Neural cell (in vitro differentiated cells): ENCODE measurements at regions not wholly inside any gene's neighbourhood (a gene's known extent, or its start where the extent isn't known, plus 50 kb on each side); places are given as distances from the start of the nearest gene placed in this dataset.

Experiments used
- H2AFZ ChIP-seq: fragments of 200-600, 300-800 bp; sonication (generic), shearing (Covaris generic); 2 replicates; pipeline ENCODE4 v1.6.0; 2014; ENCODE audit warnings: low read depth, mild to moderate bottlenecking, antibody characterized with exemption, low read length, moderate library complexity
- H3F3A ChIP-seq: fragments of 200-600 bp; shearing (Covaris generic); 2 replicates; pipeline ENCODE4 v1.6.1; 2016; ENCODE audit warnings: mild to moderate bottlenecking, moderate library complexity, mixed read lengths, antibody characterized with exemption, low read length; ENCODE audit not compliant: insufficient read depth, poor library complexity, severe bottlenecking
- H3K27ac ChIP-seq: fragments of 200-600, 300-800 bp; sonication (generic), shearing (Covaris generic); 2 replicates; pipeline ENCODE4 v1.5.1; 2014; ENCODE audit warnings: mild to moderate bottlenecking, low read length, moderate library complexity
- H3K27me3 ChIP-seq: fragments of 300-800, 200-600 bp; sonication (generic), shearing (Covaris generic); 2 replicates; pipeline ENCODE4 v1.6.0; 2014; ENCODE audit warnings: mild to moderate bottlenecking, low read depth, low read length, moderate library complexity; ENCODE audit not compliant: insufficient read depth
- H3K36me3 ChIP-seq: fragments of 300-800, 200-600 bp; sonication (generic), shearing (Covaris generic); 2 replicates; pipeline ENCODE4 v1.5.1; 2014; ENCODE audit warnings: mild to moderate bottlenecking, antibody characterized with exemption, low read length, moderate library complexity; ENCODE audit not compliant: insufficient read depth
- H3K4me2 ChIP-seq: fragments of 300-800, 200-600 bp; sonication (generic), shearing (Covaris generic); 2 replicates; pipeline ENCODE4 v1.6.0; 2014; ENCODE audit warnings: mild to moderate bottlenecking, low read length
- H3K4me3 ChIP-seq: fragments of 300-800, 200-600 bp; sonication (generic), shearing (Covaris generic); 2 replicates; pipeline ENCODE4 v1.5.1; 2014; ENCODE audit warnings: mild to moderate bottlenecking, low read length, moderate library complexity
- H3K79me2 ChIP-seq: fragments of 200-600 bp; shearing (Covaris generic); replicated peaks from 2 replicates; pipeline ENCODE4 v1.6.0; 2014; ENCODE audit warnings: mild to moderate bottlenecking, low read length, moderate library complexity; ENCODE audit not compliant: insufficient read depth
- H3K9ac ChIP-seq: fragments of 300-800, 200-600 bp; sonication (generic), shearing (Covaris generic); 2 replicates; pipeline ENCODE4 v1.6.1; 2016; ENCODE audit warnings: mild to moderate bottlenecking, low read length, mixed read lengths
- H3K9me2 ChIP-seq: fragments of 200-600 bp; shearing (Covaris generic); 2 replicates; pipeline ENCODE4 v1.6.1; 2016; ENCODE audit warnings: mild to moderate bottlenecking, low read length, mixed read lengths; ENCODE audit not compliant: insufficient read depth
- H3K9me3 ChIP-seq: fragments of 200-600, 300-800 bp; sonication (generic), shearing (Covaris generic); 2 replicates; pipeline ENCODE4 v1.6.1; 2016; ENCODE audit warnings: mild to moderate bottlenecking, mixed run types, low read length, moderate library complexity, mixed read lengths
- H4K20me1 ChIP-seq: fragments of 200-600 bp; shearing (Covaris generic); 2 replicates; pipeline ENCODE4 v1.6.1; 2016; ENCODE audit warnings: mild to moderate bottlenecking, mixed run types; ENCODE audit not compliant: insufficient read depth
- CTCF ChIP-seq: fragments of 450-650 bp; IDR thresholded peaks from 2 replicates; pipeline ENCODE4 v1.5.1; 2014; ENCODE audit warnings: antibody characterized with exemption, mild to moderate bottlenecking, moderate library complexity; ENCODE audit not compliant: poor library complexity, severe bottlenecking
- EP300 ChIP-seq: fragments of 450-650 bp; conservative IDR thresholded peaks from 2 replicates; pipeline ENCODE4 v1.6.1; 2014; ENCODE audit warnings: antibody characterized with exemption, mild to moderate bottlenecking, moderate library complexity; ENCODE audit not compliant: poor library complexity, severe bottlenecking
- EZH2 ChIP-seq: fragments of 200-600, 300-800 bp; shearing (Covaris generic), sonication (generic); IDR thresholded peaks from 2 replicates; pipeline ENCODE4 v1.6.1; 2014; ENCODE audit warnings: antibody characterized with exemption, low read length, borderline replicate concordance, mild to moderate bottlenecking; ENCODE audit not compliant: insufficient read depth, poor library complexity, severe bottlenecking
- MXI1 ChIP-seq: fragments of 450-650 bp; conservative IDR thresholded peaks from 2 replicates; pipeline ENCODE4 v1.6.1; 2014; ENCODE audit warnings: antibody characterized with exemption, mild to moderate bottlenecking; ENCODE audit not compliant: poor library complexity, severe bottlenecking
- POLR2AphosphoS5 ChIP-seq: IDR thresholded peaks from 2 replicates; pipeline ENCODE4 v1.6.1; 2012
- RAD21 ChIP-seq: fragments of 450-650 bp; conservative IDR thresholded peaks from 2 replicates; pipeline ENCODE4 v1.6.1; 2014; ENCODE audit warnings: antibody characterized with exemption, mild to moderate bottlenecking, moderate library complexity
- REST ChIP-seq: IDR thresholded peaks from 2 replicates; pipeline ENCODE4 v1.6.1; 2012; ENCODE audit warnings: borderline replicate concordance
- SMC3 ChIP-seq: fragments of 450-650 bp; conservative IDR thresholded peaks from 2 replicates; pipeline ENCODE4 v1.6.1; 2014; ENCODE audit warnings: antibody characterized with exemption, mild to moderate bottlenecking, moderate library complexity; ENCODE audit not compliant: poor library complexity
- TAF1 ChIP-seq: IDR thresholded peaks from 2 replicates; pipeline ENCODE4 v1.6.1; 2012; ENCODE audit warnings: low read depth

GRCh38 chr20:1824181-1824580 is 71.0 kb upstream of the SIRPA start:
- Histone ChIP-seq H3K4me3 (no peak overlapping the region), H3K9me2 (no peaks in the 10 kb centered on the region), H4K20me1 (no peaks in the 10 kb centered on the region), H3K27me3 (no peaks in the 10 kb centered on the region), H2AFZ (no peak overlapping the region), H3F3A (no peaks in the 10 kb centered on the region), H3K9ac (no peak overlapping the region), H3K4me2 (no peak overlapping the region), H3K9me3 (no peaks in the 10 kb centered on the region), H3K36me3 (no peaks in the 10 kb centered on the region), H3K27ac (no peak overlapping the region), H3K79me2 (no peaks in the 10 kb centered on the region)
- TF ChIP-seq SMC3, result no peak
- TF ChIP-seq REST, result no peak

- H3K9ac ChIP-seq, result no peak overlapping the region
- no peak overlapping the region for H3K4me2 ChIP-seq
- H3K27ac ChIP-seq, result no peak overlapping the region
- no peaks in the 10 kb centered on the region for H3K9me2 ChIP-seq
- no peaks in the 10 kb centered on the region for H3K79me2 ChIP-seq
- no peaks in the 10 kb centered on the region for H3K36me3 ChIP-seq
- no peaks in the 10 kb centered on the region for H3K27me3 ChIP-seq
- no peaks in the 10 kb centered on the region for H4K20me1 ChIP-seq
- no peak overlapping the region for H2AFZ ChIP-seq
- TF ChIP-seq RAD21 (no peak), TAF1 (no peak), CTCF (no peak), REST (no peak), EZH2 (no peak), MXI1 (no peak), EP300 (no peak), SMC3 (no peak), POLR2AphosphoS5 (no peak)
- H3F3A ChIP-seq, result no peaks in the 10 kb centered on the region
- no peak overlapping the region for H3K4me3 ChIP-seq
- H3K9me3 ChIP-seq, result no peaks in the 10 kb centered on the region
Observed at GRCh38 chr20:1823450-1823844, 71.8 kb upstream of the SIRPA start.
